Endothelial cell of umbilical vein (primary cell): ENCODE measurements at regions not wholly inside any gene's neighbourhood (a gene's known extent, or its start where the extent isn't known, plus 50 kb on each side); places are given as distances from the start of the nearest gene placed in this dataset.

Experiments
- BruUV-seq: library from RNA; stranded (reverse); fragments of 400-500 nt; replicated peaks from 2 replicates; lab custom pipeline; 2021; lab: Mats Ljungman, UMichigan
- CTCF ChIA-PET: fragments of 300-600, 350-600 bp; sonication (Branson Sonifier 250); formaldehyde crosslinking; loops from one replicate; lab custom pipeline; 2021; ENCODE audit warnings: antibody characterized with exemption, inconsistent platforms; lab: Charles Lee
- POLR2A ChIA-PET: fragments of 300-600, 350-600 bp; sonication (Branson Sonifier 250); formaldehyde crosslinking; loops from one replicate; lab custom pipeline; 2021; ENCODE audit warnings: antibody characterized with exemption, inconsistent platforms; lab: Charles Lee
- DNase-seq: peaks from one replicate; pipeline ENCODE4 v3.0.0-alpha.2; 2011; ENCODE audit warnings: low read depth, low spot score
- FAIRE-seq: peaks from 2 replicates; lab custom pipeline; 2011; peaks lifted over from hg19 to GRCh38; lab: Jason Lieb, UNC
- H2AFZ ChIP-seq: 2 replicates; pipeline ENCODE4 v1.6.0; 2012; ENCODE audit warnings: low read depth, low read length, control low read depth, inconsistent platforms
- H3K27ac ChIP-seq: 2 replicates; pipeline ENCODE4 v1.5.1; 2011; ENCODE audit warnings: low read depth, mild to moderate bottlenecking, control low read depth, low read length, moderate library complexity; ENCODE audit not compliant: insufficient read depth
- H3K27me3 ChIP-seq, 2 experiments: 2 replicates each; pipeline versions ENCODE4 v1.6.0 to v1.6.1; 2011; ENCODE audit warnings: low read length in 2 of 2, mixed read lengths in 1 of 2; ENCODE audit not compliant: control insufficient read depth in 2 of 2, insufficient read depth in 2 of 2
- H3K36me3 ChIP-seq, 2 experiments: 2 replicates in 1 of 2; 3 replicates in 1 of 2; pipeline ENCODE4 v1.5.1; 2011; ENCODE audit warnings: low read length in 2 of 2, mild to moderate bottlenecking in 1 of 2, moderate library complexity in 1 of 2; ENCODE audit not compliant: control insufficient read depth in 2 of 2, insufficient read depth in 2 of 2; ENCODE audit errors: extremely low read depth in 1 of 2
- H3K4me1 ChIP-seq: 3 replicates; pipeline ENCODE4 v1.5.1; 2011; ENCODE audit warnings: mild to moderate bottlenecking, low read length; ENCODE audit not compliant: control insufficient read depth, insufficient read depth; ENCODE audit errors: extremely low read depth
- H3K4me2 ChIP-seq: 2 replicates; pipeline ENCODE4 v1.6.1; 2011; ENCODE audit warnings: low read length, control low read depth, mixed read lengths; ENCODE audit not compliant: insufficient read depth
- H3K4me3 ChIP-seq, 3 experiments: fragments of 200-600 bp in 1 of 3; sonication (generic), shearing (Covaris generic) in 1 of 3; replicated peaks in 1 of 3; 2 replicates each; pipeline ENCODE4 v1.5.1; 2011 to 2016; ENCODE audit warnings: control low read depth in 3 of 3, low read length in 3 of 3, mild to moderate bottlenecking in 2 of 3, inconsistent platforms in 1 of 3, low read depth in 1 of 3, moderate library complexity in 1 of 3; ENCODE audit not compliant: insufficient read depth in 1 of 3
- H3K79me2 ChIP-seq: 2 replicates; pipeline ENCODE4 v1.6.0; 2012; ENCODE audit warnings: low read length, inconsistent platforms; ENCODE audit not compliant: control insufficient read depth, insufficient read depth
- H3K9ac ChIP-seq: replicated peaks from 2 replicates; pipeline ENCODE3; 2011; ENCODE audit warnings: low read length, control low read depth; ENCODE audit not compliant: insufficient read depth; ENCODE audit errors: extremely low read depth
- H3K9me1 ChIP-seq: replicated peaks from 3 replicates; pipeline ENCODE4 v1.6.0; 2011; ENCODE audit warnings: mild to moderate bottlenecking, low read length; ENCODE audit not compliant: control insufficient read depth, insufficient read depth; ENCODE audit errors: extremely low read depth
- H3K9me3 ChIP-seq: replicated peaks from 2 replicates; pipeline ENCODE4 v1.5.1; 2012; ENCODE audit warnings: low read length, inconsistent platforms; ENCODE audit not compliant: control insufficient read depth, insufficient read depth
- H4K20me1 ChIP-seq: replicated peaks from 2 replicates; pipeline ENCODE3; 2011; ENCODE audit warnings: mild to moderate bottlenecking, low read length; ENCODE audit not compliant: control insufficient read depth, insufficient read depth; ENCODE audit errors: extremely low read depth
- CTCF ChIP-seq, 2 donors: IDR thresholded peaks; 1 replicate in 1 of 2; 2 replicates in 1 of 2; pipeline ENCODE4 v1.5.1; 2011; ENCODE audit warnings: low read length in 2 of 2, mild to moderate bottlenecking in 2 of 2, moderate library complexity in 2 of 2, control low read depth in 1 of 2, inconsistent platforms in 1 of 2, low read depth in 1 of 2; ENCODE audit not compliant: insufficient read depth in 1 of 2; ENCODE audit errors: extremely low read depth in 1 of 2
- EZH2 ChIP-seq: IDR thresholded peaks from 2 replicates; pipeline ENCODE4 v1.6.1; 2012; ENCODE audit warnings: borderline replicate concordance, low read depth, mild to moderate bottlenecking, moderate library complexity, low read length, inconsistent platforms; ENCODE audit not compliant: severe bottlenecking
- FOS ChIP-seq: IDR thresholded peaks from 2 replicates; pipeline ENCODE4 v1.6.1; 2011; ENCODE audit warnings: mild to moderate bottlenecking, low read length, moderate library complexity, borderline replicate concordance; ENCODE audit not compliant: insufficient read depth
- GATA2 ChIP-seq: IDR thresholded peaks from 2 replicates; pipeline ENCODE4 v1.7.0; 2011; ENCODE audit warnings: low read depth, mild to moderate bottlenecking, moderate library complexity, mixed read lengths, low read length; ENCODE audit not compliant: insufficient read length, insufficient read depth
- JUN ChIP-seq: IDR thresholded peaks from 2 replicates; pipeline ENCODE4 v1.6.1; 2011; ENCODE audit warnings: borderline replicate concordance, low read depth; ENCODE audit not compliant: insufficient read length, insufficient read depth
- MAX ChIP-seq: IDR thresholded peaks from 2 replicates; pipeline ENCODE4 v1.6.1; 2011; ENCODE audit not compliant: insufficient read depth, insufficient read length
- MYC ChIP-seq: IDR thresholded peaks from one replicate; pipeline ENCODE4 v1.6.1; 2011; ENCODE audit warnings: mild to moderate bottlenecking, low read depth, low read length
- POLR2A ChIP-seq: IDR thresholded peaks from 2 replicates; pipeline ENCODE4 v1.6.1; 2012; ENCODE audit warnings: low read depth, mild to moderate bottlenecking, control low read depth, low read length
- POLR2AphosphoS5 ChIP-seq: IDR thresholded peaks from 2 replicates; pipeline ENCODE4 v1.6.1; 2012; ENCODE audit warnings: low read depth, mild to moderate bottlenecking, control low read depth, low read length, moderate library complexity; ENCODE audit not compliant: insufficient read depth
- dilution Hi-C: fragments of 300-500 bp; cut with MboI; formaldehyde crosslinking; loops from one replicate; pipeline ENCODE4 v1.15.0; 2019; ENCODE audit warnings: low sequenced_read_pairs; ENCODE audit not compliant: extremely low pct_ligation_motif_present
- intact Hi-C: fragments of 100-400 bp; cut with micrococcal nuclease; formaldehyde crosslinking; loops from one replicate; pipeline ENCODE4 v1.10.0; 2022

GRCh38 chrX:95645738-95646137 lies 1038.9 kb upstream of the DIAPH2 start:
- FAIRE-seq = no peak

More at GRCh38 chrX:95645738-95646137, 1038.9 kb upstream of the DIAPH2 start:
- no peak overlapping the region for H3K9ac ChIP-seq
- no peaks in the 10 kb centered on the region for H3K4me1 ChIP-seq
- ChIA-PET POLR2A (no interaction called here), CTCF (no interaction called here)
- no TSS peak for BruUV-seq
- H2AFZ ChIP-seq = no peak overlapping the region
- intact Hi-C loops (no loop called here), dilution Hi-C loops (no loop called here)
- no peak for DNase-seq
- no peaks in the 10 kb centered on the region for H3K27me3 ChIP-seq
- H3K4me3 ChIP-seq = no peak overlapping the region
- no peaks in the 10 kb centered on the region for H4K20me1 ChIP-seq
- TF ChIP-seq JUN (no peak), POLR2A (no peak), EZH2 (no peak), POLR2AphosphoS5 (no peak), FOS (no peak), GATA2 (no peak), MAX (no peak), MYC (no peak), CTCF (IDR thresholded peaks at IDR 0.05; ENCODE audit: extremely low read depth in 1 of 2, insufficient read depth in 1 of 2, low read depth in 1 of 2, low read length in 2 of 2) (no peak)
- H3K9me3 ChIP-seq = no peaks in the 10 kb centered on the region
- H3K36me3 ChIP-seq = no peaks in the 10 kb centered on the region
- H3K9me1 ChIP-seq = no peaks in the 10 kb centered on the region
- H3K4me2 ChIP-seq = no peak overlapping the region
- no peaks in the 10 kb centered on the region for H3K79me2 ChIP-seq
- H3K27ac ChIP-seq = no peak overlapping the region
